MM.1S (cell line): ENCODE measurements at regions not wholly inside any gene's neighbourhood (a gene's known extent, or its start where the extent isn't known, plus 50 kb on each side); places are given as distances from the start of the nearest gene placed in this dataset.

Experiments
- DNase-seq: peaks from one replicate; pipeline ENCODE4 v3.0.0-alpha.2; 2015
- H2AFZ ChIP-seq: fragments of 300-600 bp; sonication (generic); 2 replicates; pipeline ENCODE4 v1.6.0; 2016; ENCODE audit warnings: antibody characterized with exemption, low read length
- H3F3A ChIP-seq: fragments of 300-600 bp; sonication (generic); 2 replicates; pipeline ENCODE4 v1.6.1; 2016; ENCODE audit warnings: mild to moderate bottlenecking, antibody characterized with exemption, low read length, moderate library complexity, mixed read lengths; ENCODE audit not compliant: insufficient read depth
- H3K27ac ChIP-seq: fragments of 300-600 bp; sonication (generic); 2 replicates; pipeline ENCODE4 v1.5.1; 2016; ENCODE audit warnings: mild to moderate bottlenecking, low read length
- H3K27me3 ChIP-seq: fragments of 300-600 bp; sonication (generic); replicated peaks from 2 replicates; pipeline ENCODE4 v1.6.0; 2016; ENCODE audit warnings: low read length; ENCODE audit not compliant: insufficient read depth
- H3K36me3 ChIP-seq: fragments of 300-600 bp; sonication (generic); replicated peaks from 2 replicates; pipeline ENCODE4 v1.6.1; 2016; ENCODE audit warnings: mild to moderate bottlenecking, low read length, mixed read lengths; ENCODE audit not compliant: insufficient read depth
- H3K4me1 ChIP-seq: fragments of 300-600 bp; sonication (generic); 2 replicates; pipeline ENCODE4 v1.6.1; 2016; ENCODE audit warnings: low read length, mixed read lengths
- H3K4me2 ChIP-seq: fragments of 300-600 bp; sonication (generic); 2 replicates; pipeline ENCODE4 v1.6.0; 2016; ENCODE audit warnings: low read depth, low read length
- H3K4me3 ChIP-seq: fragments of 300-600 bp; sonication (generic); 2 replicates; pipeline ENCODE4 v1.5.1; 2016; ENCODE audit warnings: low read length, mixed read lengths
- H3K79me2 ChIP-seq: fragments of 300-600 bp; sonication (generic); 2 replicates; pipeline ENCODE4 v1.6.1; 2016; ENCODE audit warnings: mixed run types, low read length, mixed read lengths
- H3K9ac ChIP-seq: fragments of 300-600 bp; sonication (generic); 2 replicates; pipeline ENCODE4 v1.6.1; 2016; ENCODE audit warnings: low read length, mixed read lengths
- H3K9me2 ChIP-seq: fragments of 300-600 bp; sonication (generic); replicated peaks from 2 replicates; pipeline ENCODE4 v1.6.1; 2016; ENCODE audit warnings: mild to moderate bottlenecking, low read length, mixed read lengths; ENCODE audit not compliant: insufficient read depth
- H3K9me3 ChIP-seq: fragments of 300-600 bp; sonication (generic); replicated peaks from 2 replicates; pipeline ENCODE4 v1.6.1; 2016; ENCODE audit warnings: mild to moderate bottlenecking, low read length, mixed read lengths; ENCODE audit not compliant: insufficient read depth
- H4K20me1 ChIP-seq: fragments of 300-600 bp; sonication (generic); 2 replicates; pipeline ENCODE4 v1.6.1; 2016; ENCODE audit warnings: mild to moderate bottlenecking, low read length, moderate library complexity, mixed read lengths; ENCODE audit not compliant: insufficient read depth
- EZH2 ChIP-seq: fragments of 300-600 bp; sonication (generic); optimal IDR thresholded peaks from 2 replicates; pipeline ENCODE3; 2017; ENCODE audit warnings: low read depth, mild to moderate bottlenecking, antibody characterized with exemption, low read length, mixed read lengths
- EZH2phosphoT487 ChIP-seq: fragments of 300-600 bp; sonication (generic); IDR thresholded peaks from 2 replicates; pipeline ENCODE4 v1.6.1; 2018; ENCODE audit warnings: antibody characterized with exemption, low read length
- TF ChIP-seq, protein P1 (sequence below): fragments of 300-600 bp; sonication (generic); IDR thresholded peaks from 2 replicates; pipeline ENCODE4 v1.5.1; 2016; ENCODE audit warnings: antibody characterized with exemption, low read length, mixed read lengths

- H3K9me2 ChIP-seq: no peaks in the 10 kb centered on the region
- DNase-seq: no peak
Measured at GRCh38 chr10:128475686-128476367, 349.6 kb upstream of the MKI67 start.

GRCh38 chr10:128476368-128476725 lies 350.1 kb upstream of the MKI67 start:
- Histone ChIP-seq H3K9ac (no peak overlapping the region), H3K9me2 (no peaks in the 10 kb centered on the region), H3K36me3 (no peaks in the 10 kb centered on the region), H3F3A (no peaks in the 10 kb centered on the region), H3K27me3 (peaks cover 5% of the 10 kb centered on the region; the same call in 1 of the 2 replicates), H2AFZ (no peak overlapping the region), H3K4me3 (no peak overlapping the region), H4K20me1 (no peaks in the 10 kb centered on the region), H3K27ac (no peak overlapping the region), H3K4me1 (no peaks in the 10 kb centered on the region), H3K79me2 (no peaks in the 10 kb centered on the region), H3K9me3 (no peaks in the 10 kb centered on the region), H3K4me2 (no peak overlapping the region)
- TF ChIP-seq EZH2 (no peak), EZH2phosphoT487 (no peak)
- TF ChIP-seq, protein P1, sequence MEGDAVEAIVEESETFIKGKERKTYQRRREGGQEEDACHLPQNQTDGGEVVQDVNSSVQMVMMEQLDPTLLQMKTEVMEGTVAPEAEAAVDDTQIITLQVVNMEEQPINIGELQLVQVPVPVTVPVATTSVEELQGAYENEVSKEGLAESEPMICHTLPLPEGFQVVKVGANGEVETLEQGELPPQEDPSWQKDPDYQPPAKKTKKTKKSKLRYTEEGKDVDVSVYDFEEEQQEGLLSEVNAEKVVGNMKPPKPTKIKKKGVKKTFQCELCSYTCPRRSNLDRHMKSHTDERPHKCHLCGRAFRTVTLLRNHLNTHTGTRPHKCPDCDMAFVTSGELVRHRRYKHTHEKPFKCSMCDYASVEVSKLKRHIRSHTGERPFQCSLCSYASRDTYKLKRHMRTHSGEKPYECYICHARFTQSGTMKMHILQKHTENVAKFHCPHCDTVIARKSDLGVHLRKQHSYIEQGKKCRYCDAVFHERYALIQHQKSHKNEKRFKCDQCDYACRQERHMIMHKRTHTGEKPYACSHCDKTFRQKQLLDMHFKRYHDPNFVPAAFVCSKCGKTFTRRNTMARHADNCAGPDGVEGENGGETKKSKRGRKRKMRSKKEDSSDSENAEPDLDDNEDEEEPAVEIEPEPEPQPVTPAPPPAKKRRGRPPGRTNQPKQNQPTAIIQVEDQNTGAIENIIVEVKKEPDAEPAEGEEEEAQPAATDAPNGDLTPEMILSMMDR: no peak
- DNase-seq: no peak

More at GRCh38 chr10:128475686-128476367, 349.6 kb upstream of the MKI67 start:
- Histone ChIP-seq H3K79me2 (no peaks in the 10 kb centered on the region), H3K4me3 (no peak overlapping the region), H3K27me3 (peaks cover 2% of the 10 kb centered on the region; the same call in 1 of the 2 replicates), H3K4me2 (no peak overlapping the region), H2AFZ (no peak overlapping the region), H3F3A (no peaks in the 10 kb centered on the region), H3K9me3 (no peaks in the 10 kb centered on the region), H4K20me1 (no peaks in the 10 kb centered on the region), H3K36me3 (no peaks in the 10 kb centered on the region), H3K9ac (no peak overlapping the region), H3K4me1 (no peaks in the 10 kb centered on the region), H3K27ac (no peak overlapping the region)
- TF ChIP-seq EZH2phosphoT487: no peak
- TF ChIP-seq, protein P1: no peak
- TF ChIP-seq EZH2: no peak

DNA sequence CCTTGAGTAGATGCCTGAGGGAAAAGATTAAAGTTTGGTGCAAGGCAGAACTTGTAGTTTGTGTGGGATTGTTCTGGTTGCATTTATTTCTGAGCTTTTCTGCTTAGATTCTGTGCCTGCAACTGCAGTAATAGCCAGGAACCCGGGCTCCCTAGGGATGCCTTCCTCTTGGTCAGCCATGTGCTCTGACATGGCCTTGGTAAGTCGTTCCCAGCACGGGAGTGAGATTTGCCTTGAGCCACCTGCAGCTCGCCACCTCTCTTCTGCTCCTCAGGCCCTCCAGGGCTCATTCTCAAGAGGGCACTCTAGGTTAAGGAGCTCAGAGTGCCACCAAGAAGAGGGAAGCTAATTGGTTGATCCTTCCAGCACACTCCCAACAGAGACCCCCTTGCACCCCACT lies 350.6 kb upstream of the MKI67 start:
- no peaks in the 10 kb centered on the region for H3K4me1 ChIP-seq
- H3F3A ChIP-seq: no peaks in the 10 kb centered on the region
- no peak overlapping the region for H3K9ac ChIP-seq
- no peaks in the 10 kb centered on the region for H4K20me1 ChIP-seq
- H3K4me2 ChIP-seq: no peak overlapping the region
- no peak overlapping the region for H3K4me3 ChIP-seq
- no peak for DNase-seq
- H3K27ac ChIP-seq: no peak overlapping the region
- TF ChIP-seq EZH2 (no peak), EZH2phosphoT487 (no peak)
- TF ChIP-seq, protein P1: no peak
- no peaks in the 10 kb centered on the region for H3K36me3 ChIP-seq
- H2AFZ ChIP-seq: no peak overlapping the region
- no peaks in the 10 kb centered on the region for H3K9me2 ChIP-seq
- H3K79me2 ChIP-seq: no peaks in the 10 kb centered on the region
- peaks cover 5% of the 10 kb centered on the region; the same call in 1 of the 2 replicates for H3K27me3 ChIP-seq
- H3K9me3 ChIP-seq: no peaks in the 10 kb centered on the region
